ENCODE measurements at regions not wholly inside any gene's neighbourhood (a gene's known extent, or its start where the extent isn't known, plus 50 kb on each side); places are given as distances from the start of the nearest gene placed in this dataset.

DNA sequence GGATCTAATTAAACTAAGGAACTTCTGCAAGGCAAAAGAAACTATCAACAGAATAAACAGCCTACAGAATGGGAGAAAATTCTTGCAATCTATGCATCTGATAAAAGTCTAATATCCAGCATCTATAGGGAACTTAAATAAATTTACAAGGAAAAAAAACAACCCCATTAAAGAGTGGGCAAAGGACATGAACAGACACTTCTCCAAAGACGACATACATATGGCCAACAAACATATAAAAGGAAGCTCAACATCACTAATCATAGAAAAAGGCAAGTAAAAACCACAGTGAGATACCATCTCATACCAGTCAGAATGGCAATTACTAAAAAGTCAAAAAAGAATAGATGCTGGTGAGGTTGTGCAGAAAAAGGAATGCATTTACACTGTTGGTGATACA lies 134.8 kb upstream of the PAQR3 start:
- Mint-ChIP-seq H3K4me1 (ENCODE audit: low read depth) (no peaks in the 10 kb centered on the region), H3K27ac (no peak overlapping the region), H3K4me3 (no peak overlapping the region), H3K9me3 (peaks cover 14% of the 10 kb centered on the region), H3K36me3 (ENCODE audit: low read depth) (no peaks in the 10 kb centered on the region), H3K27me3 (no peaks in the 10 kb centered on the region)
- ATAC-seq (no peak), DNase-seq (no peak)
- TF ChIP-seq, protein P1, sequence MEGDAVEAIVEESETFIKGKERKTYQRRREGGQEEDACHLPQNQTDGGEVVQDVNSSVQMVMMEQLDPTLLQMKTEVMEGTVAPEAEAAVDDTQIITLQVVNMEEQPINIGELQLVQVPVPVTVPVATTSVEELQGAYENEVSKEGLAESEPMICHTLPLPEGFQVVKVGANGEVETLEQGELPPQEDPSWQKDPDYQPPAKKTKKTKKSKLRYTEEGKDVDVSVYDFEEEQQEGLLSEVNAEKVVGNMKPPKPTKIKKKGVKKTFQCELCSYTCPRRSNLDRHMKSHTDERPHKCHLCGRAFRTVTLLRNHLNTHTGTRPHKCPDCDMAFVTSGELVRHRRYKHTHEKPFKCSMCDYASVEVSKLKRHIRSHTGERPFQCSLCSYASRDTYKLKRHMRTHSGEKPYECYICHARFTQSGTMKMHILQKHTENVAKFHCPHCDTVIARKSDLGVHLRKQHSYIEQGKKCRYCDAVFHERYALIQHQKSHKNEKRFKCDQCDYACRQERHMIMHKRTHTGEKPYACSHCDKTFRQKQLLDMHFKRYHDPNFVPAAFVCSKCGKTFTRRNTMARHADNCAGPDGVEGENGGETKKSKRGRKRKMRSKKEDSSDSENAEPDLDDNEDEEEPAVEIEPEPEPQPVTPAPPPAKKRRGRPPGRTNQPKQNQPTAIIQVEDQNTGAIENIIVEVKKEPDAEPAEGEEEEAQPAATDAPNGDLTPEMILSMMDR (IDR thresholded peaks at IDR 0.05) = no peak
- ChIA-PET POLR2A (no interaction called here), CTCF (no interaction called here)
- intact Hi-C loops (cut with micrococcal nuclease) = no loop called here

DNA sequence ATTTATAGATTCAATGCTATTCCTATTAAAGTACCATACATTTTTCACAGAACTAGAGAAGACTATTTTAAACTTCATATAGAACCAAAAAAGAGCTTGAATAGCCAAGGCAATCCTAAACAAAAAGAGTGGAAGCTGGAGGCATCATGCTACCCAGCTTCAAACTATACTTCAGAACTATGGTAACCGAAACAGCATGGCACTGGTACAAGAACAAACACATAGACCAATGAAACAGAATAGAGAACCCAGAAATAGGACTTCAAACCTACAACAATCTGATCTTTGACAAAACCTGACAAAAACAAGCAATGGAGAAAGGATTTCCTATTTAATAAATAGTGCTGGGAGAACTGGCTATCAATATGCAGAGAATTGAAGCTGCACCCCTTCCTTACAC lies 134.2 kb upstream of the PAQR3 start:
- TF ChIP-seq, protein P1 (IDR thresholded peaks at IDR 0.05) = no peak
- Mint-ChIP-seq H3K4me1 (ENCODE audit: low read depth) (no peaks in the 10 kb centered on the region), H3K27ac (no peak overlapping the region), H3K36me3 (ENCODE audit: low read depth) (no peaks in the 10 kb centered on the region), H3K27me3 (no peaks in the 10 kb centered on the region), H3K4me3 (no peak overlapping the region), H3K9me3 (peaks cover 14% of the 10 kb centered on the region)
- intact Hi-C loops (cut with micrococcal nuclease) = no loop called here
- CTCF ChIA-PET = no interaction called here
- DNase-seq (no peak), ATAC-seq (no peak)
- POLR2A ChIA-PET = no interaction called here

DNA sequence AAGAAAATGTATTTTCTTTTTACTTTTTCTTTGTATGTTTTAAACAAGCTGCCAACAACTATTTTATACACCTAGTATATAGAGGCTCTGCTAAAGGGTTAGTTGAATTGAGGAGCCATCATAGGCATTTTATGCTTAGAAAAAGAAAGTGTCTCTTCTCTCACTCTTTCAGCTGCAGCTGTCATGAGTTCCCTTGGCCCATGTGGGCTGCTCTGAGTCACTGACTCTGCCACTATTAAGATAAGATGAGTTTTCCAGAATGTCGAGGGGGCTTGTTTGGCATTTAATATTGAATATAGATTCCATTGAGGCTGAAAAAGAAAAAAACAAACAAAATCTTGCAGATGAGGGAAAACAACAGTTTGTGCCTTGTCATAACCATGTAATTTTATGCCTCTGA lies 126.0 kb upstream of the PAQR3 start:
- Mint-ChIP-seq H3K27ac (no peak overlapping the region), H3K27me3 (peaks cover 4% of the 10 kb centered on the region), H3K4me3 (no peak overlapping the region), H3K36me3 (ENCODE audit: low read depth) (no peaks in the 10 kb centered on the region), H3K9me3 (no peaks in the 10 kb centered on the region), H3K4me1 (ENCODE audit: low read depth) (no peaks in the 10 kb centered on the region)
- POLR2A ChIA-PET = no interaction called here
- CTCF ChIA-PET = no interaction called here
- no peak for DNase-seq
- TF ChIP-seq, protein P1 (IDR thresholded peaks at IDR 0.05) = no peak
- intact Hi-C loops (cut with micrococcal nuclease) = no loop called here
- no peak for ATAC-seq

DNA sequence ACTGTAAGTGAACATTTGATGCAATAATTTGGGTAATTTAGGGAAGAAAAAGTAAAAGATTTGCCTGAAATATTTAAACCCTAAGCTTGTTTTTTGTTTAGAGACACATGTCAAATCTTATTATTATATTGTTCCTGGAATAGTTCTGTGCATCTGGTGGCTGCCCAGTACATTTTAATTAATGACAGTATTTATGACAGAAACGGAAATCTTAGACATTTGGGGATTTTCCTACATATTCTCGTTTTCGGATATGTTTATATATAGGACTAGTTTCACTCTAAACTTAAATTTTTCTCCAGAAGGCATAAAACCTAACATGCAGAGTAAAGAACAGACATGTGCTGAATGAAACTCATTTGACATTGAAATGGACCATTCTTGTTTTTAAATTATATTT lies 125.6 kb upstream of the PAQR3 start:
- TF ChIP-seq, protein P1 (IDR thresholded peaks at IDR 0.05) = no peak
- POLR2A ChIA-PET = no interaction called here
- H3K4me1 Mint-ChIP-seq (ENCODE audit: low read depth) = no peaks in the 10 kb centered on the region
- no peak overlapping the region for H3K4me3 Mint-ChIP-seq
- no peaks in the 10 kb centered on the region for H3K36me3 Mint-ChIP-seq (ENCODE audit: low read depth)
- no peak overlapping the region for H3K27ac Mint-ChIP-seq
- ATAC-seq (no peak), DNase-seq (no peak)
- intact Hi-C loops (cut with micrococcal nuclease) = no loop called here
- no peaks in the 10 kb centered on the region for H3K9me3 Mint-ChIP-seq
- CTCF ChIA-PET = no interaction called here
- peaks cover 4% of the 10 kb centered on the region for H3K27me3 Mint-ChIP-seq

DNA sequence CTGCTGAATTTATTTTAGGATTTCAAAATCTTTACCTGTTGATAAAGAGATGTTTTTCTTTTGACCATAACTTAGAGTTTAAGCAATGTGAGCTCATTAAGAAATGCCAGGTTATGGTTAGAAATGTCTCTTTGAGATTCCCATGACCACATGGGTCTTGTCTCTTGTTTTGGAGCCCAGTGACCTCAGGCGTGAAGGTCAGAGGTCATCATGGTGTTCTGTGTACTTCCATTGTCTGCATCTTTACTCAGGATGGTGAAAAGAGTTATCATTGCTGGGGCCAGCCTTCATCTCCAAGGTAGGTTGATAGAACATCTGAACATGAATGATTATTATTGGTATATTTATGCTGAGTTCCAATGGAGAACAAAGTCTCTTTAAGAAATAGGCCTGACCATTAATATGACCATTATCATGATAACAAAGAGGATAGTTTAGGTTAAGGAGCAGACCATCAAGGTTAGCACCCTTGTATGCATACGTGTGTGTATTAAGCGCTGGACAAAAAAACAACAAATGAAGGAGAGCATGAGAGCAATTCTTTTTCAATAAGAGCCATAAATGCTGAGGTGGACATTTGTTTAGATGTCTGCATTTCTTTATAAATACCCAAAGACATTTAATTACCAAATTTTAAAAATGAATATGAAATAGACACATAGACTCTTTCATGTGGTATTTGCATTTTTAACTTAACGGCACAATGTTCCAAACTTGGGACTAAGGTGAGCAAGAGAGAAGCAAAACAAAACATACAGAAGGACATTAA lies 120.6 kb upstream of the PAQR3 start:
- Mint-ChIP-seq H3K27ac (no peak overlapping the region), H3K4me3 (no peak overlapping the region), H3K27me3 (no peaks in the 10 kb centered on the region), H3K4me1 (ENCODE audit: low read depth) (no peaks in the 10 kb centered on the region), H3K36me3 (ENCODE audit: low read depth) (no peaks in the 10 kb centered on the region), H3K9me3 (no peaks in the 10 kb centered on the region)
- intact Hi-C loops (cut with micrococcal nuclease) = no loop called here
- ChIA-PET CTCF (interaction anchor here (0.9 kb wide), 1 partner anchor 108 kb away, joined by 4 read pairs; no protein-coding TSS in a partner anchor), POLR2A (no interaction called here)
- ATAC-seq = no peak
- DNase-seq = no peak
- TF ChIP-seq, protein P1 (IDR thresholded peaks at IDR 0.05) = no peak

Data from activated CD8-positive, alpha-beta T cell treated with anti-CD3 and anti-CD28 coated beads for 36 hours (primary cell).